ENCODE measurements at regions not wholly inside any gene's neighbourhood (a gene's known extent, or its start where the extent isn't known, plus 50 kb on each side); places are given as distances from the start of the nearest gene placed in this dataset.
"Not testable (repeated sequence)": the region's sequence is repeated elsewhere in the genome, so short reads cannot be mapped to it uniquely, and the experiment has no call there.

- no peak for DNase-seq (ENCODE audit: low spot score in 2 of 2)
- no peak for FAIRE-seq
These were observed 65.3 kb upstream of the APCDD1L start for GRCh38 chr20:58580474-58580835.

DNA sequence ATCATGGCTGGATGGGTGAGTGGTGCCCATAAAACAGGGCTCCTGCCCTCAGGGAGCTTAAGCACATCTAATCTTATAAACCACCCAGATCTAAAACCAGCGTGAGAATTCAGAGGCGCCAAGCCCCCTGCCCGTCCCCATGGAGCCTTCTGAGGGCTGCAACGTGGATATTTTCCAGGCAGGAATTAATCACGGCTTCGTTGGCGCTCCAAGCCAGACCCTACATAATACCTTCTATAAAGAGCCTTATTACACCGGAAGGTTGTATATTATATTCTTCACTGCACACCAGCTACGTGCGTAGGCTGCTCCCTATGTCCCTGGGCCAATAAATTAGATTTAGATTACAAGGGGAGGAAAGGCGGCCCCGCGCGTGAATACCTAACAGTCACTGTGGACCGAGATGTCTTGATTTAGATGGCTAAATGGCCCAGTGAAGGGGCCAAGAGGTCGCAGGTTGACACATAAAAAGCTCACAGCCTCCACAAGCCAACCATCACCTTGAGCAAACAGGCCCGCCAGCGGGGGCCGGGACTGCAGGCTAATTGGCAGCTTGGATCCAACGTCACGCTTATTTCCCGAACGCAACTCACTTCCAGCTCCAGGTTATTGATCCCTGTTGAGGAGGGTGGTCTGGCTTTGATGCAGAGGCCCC is 64.7 kb upstream of the APCDD1L start:
- DNase-seq (ENCODE audit: low spot score in 2 of 2) (no peak), FAIRE-seq (no peak)

- DNase-seq (ENCODE audit: low spot score in 2 of 2) = no peak
- FAIRE-seq = no peak
These were observed 64.0 kb upstream of the APCDD1L start for GRCh38 chr20:58579069-58579818.

GRCh38 chr20:58577871-58578598 is 62.8 kb upstream of the APCDD1L start:
- DNase-seq (ENCODE audit: low spot score in 2 of 2) = no peak
- no peak for FAIRE-seq

DNA sequence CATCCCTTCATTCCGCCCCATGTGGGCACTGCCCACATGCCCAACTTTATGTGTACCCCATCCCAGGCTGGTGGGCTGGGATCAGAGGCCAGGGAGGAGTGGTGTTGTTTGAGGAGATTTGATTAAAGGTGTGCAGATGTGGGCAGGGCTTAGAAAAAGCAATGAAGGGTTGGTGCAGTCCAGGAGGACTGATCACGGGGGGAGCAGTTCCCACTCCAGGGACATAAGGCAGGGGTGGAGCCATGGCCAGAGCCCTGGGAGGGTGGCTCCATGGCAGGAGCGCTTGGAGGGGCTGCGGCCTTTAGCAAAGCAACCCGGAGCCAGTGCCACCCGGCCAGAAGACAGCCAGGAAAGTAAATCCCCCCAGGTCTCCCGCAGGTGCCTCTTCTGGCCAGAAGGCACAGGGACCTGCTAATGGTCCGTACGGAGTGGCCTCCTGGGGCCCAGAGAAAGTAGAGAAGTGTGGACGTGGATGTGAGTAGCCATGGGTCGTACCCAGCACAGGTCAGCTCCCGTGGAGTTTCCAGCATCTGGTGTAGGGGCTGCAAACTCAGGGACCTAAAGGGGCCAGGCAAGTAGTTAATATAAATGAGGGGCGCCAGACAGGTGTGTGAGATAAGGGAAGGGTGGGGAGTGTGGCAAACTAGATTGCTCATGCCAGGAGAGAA is 62.1 kb upstream of the APCDD1L start:
- FAIRE-seq (no peak), DNase-seq (ENCODE audit: low spot score in 2 of 2) (no peak)

- DNase-seq (ENCODE audit: low spot score in 2 of 2) = no peak
- FAIRE-seq = no peak
These were observed 61.4 kb upstream of the APCDD1L start for GRCh38 chr20:58576603-58576970.

DNA sequence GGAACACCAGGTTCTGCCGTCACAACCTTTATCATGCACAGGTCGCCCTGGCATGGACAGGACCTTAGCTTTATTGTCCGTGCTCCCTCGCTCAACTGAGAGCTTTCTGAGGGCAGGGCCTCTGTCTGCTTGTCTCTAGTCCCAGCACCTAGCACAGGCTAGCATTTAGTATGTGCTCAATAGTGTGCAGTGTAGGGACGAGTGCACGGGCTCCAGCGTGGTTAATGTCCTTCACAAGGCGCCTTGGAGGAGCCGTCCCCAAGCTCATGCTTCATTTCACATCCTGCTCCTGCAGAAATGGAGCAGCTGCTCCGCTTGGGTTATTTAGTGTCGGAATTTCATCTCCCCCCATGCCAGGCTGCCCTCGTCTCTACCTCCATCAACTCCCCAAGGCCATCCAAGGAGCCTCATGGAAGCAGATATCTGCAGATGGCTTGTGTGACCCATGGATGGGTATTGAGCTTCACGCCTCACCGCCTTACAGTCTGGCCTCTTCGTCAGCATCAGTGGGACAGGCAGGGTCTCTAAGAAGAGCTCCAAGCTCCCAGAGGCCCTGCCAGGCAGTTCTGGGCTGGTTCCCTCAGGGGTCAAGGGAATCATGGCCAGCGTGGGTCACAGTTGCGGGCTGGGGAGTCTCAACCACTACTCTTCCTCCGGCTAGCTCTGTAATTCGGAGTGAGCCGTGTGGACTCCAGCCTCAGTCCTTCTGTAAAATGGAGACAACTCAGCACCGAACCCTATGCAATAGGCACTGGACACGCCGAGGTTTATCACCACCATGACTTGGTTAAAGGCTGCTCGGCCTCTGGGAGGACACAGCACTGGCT is 60.8 kb upstream of the APCDD1L start:
- FAIRE-seq = no peak
- DNase-seq (ENCODE audit: low spot score in 2 of 2) = no peak

GRCh38 chr20:58574469-58574868 is 59.3 kb upstream of the APCDD1L start:
- no peak for FAIRE-seq
- no peak for DNase-seq (ENCODE audit: low spot score in 2 of 2)

GRCh38 chr20:58573986-58574385 is 58.8 kb upstream of the APCDD1L start:
- DNase-seq (ENCODE audit: low spot score in 2 of 2) = no peak

DNA sequence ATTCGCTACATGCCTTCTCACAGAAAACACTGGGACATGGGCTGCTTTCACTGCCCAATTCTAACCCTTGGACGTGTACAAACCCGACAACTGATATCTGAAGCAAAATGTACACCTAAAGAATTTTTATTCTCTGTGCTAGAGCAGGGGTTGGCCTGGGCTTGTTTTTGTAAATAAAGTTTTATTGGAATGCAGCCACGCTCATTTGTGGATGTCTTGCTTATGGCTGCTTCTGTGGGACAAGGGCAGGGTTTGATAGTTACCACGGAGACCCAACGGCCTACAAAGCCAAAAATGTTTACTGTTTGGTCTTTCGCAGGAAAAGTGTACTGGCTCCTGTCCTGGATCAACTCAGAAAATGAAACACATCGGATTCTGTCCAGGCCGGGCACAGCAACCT is 58.1 kb upstream of the APCDD1L start:
- DNase-seq (ENCODE audit: low spot score in 2 of 2) = no peak
- FAIRE-seq = no peak

More at GRCh38 chr20:58573986-58574385, 58.8 kb upstream of the APCDD1L start:
- no peak for FAIRE-seq

DNA sequence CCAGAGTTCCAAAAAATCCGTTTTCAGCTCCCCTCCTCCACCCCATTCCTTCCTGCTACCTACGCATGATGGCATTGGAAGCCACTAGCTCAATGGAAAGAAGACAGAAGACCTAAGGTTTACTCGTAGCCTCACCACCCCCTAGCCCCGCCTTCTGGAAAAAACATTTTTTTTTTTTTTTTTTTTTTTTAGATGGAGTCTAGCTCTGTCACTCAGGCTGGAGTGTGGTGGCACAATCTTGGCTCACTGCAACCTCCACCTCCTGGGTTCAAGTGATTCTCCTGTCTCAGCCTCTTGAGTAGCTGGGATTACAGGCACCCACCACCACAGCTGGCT is 57.2 kb upstream of the APCDD1L start:
- not testable (repeated sequence) for DNase-seq (ENCODE audit: low spot score in 2 of 2); FAIRE-seq

GRCh38 chr20:58571693-58572427 is 56.7 kb upstream of the APCDD1L start:
- FAIRE-seq (no peak), DNase-seq (ENCODE audit: low spot score in 2 of 2) (no peak)

GRCh38 chr20:58571356-58571692 is 56.1 kb upstream of the APCDD1L start:
- FAIRE-seq (no peak), DNase-seq (ENCODE audit: low spot score in 2 of 2) (no peak)

DNA sequence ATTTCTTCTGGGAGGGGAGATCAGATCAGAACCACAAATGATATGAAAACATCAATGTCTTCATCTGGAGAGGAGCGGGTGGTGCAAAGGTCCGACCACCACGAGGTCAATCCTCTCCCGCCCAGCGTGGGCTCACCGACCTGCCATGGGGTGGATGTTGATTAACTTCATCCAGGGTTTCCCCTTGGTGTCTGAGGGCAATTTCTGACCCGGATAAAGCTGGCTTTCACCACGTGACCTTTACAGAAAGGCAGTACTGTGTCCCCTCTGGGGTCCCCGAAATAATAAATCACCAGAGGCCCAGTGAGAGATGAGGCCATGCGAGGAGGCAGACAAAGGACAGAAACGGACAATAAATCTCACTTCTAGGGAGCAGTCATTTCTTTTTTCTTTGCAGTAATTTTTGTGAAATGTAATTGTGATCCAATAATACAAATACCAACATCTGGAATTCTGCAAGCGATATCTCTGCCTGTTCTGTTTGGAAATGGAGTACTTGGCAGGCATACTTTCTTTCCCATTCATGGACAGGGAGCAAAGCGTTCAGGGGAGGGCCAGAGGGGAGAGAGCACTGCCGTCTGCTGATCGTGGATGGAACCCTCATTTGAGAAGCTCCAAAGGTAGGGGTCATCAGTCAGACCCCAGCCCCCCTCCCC is 55.1 kb upstream of the APCDD1L start:
- DNase-seq (ENCODE audit: low spot score in 2 of 2) (no peak), FAIRE-seq (no peak)

DNA sequence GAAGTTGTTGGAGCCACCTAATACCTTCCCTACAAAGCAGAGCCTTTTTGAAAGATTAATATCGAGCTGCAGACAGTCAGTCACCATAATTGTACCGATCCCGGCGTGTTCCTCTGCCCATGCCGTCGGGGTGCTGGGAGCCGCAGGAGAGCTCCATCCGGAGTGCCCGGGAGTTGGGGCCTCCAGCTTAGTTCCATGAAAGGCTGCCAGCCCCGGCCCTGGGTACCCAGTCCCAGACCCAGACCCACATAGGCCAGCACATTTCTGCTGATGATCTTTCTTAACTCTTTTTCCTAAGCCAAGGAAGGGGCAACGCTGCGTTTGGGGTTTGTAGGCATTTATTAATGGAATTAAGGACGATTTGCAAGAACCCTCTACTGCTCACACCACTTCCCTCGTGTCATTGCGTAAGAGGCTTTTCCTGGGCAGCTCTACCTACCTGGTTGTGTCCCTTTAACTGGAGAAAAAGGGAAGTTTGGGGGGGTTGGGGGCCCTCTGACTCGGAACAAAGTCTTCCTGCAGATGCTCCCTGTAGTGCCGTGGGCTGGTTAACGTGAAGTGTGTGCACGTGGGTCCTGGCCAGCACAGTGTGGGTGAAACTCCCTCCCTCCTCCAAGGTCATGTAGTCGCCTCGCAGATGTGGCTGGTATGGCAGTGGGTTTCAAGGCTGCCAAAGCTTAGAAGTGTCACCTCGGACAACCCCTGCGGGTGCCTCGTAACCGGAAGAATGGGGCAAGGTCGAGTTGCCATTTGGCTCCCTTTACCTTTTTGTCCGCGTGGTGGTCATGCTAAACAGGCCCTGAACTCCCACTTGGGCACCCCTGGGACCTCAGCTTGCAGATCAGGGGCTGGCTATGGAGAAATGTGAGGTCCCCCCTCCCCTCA is 54.3 kb upstream of the APCDD1L start:
- no peak for FAIRE-seq
- no peak for DNase-seq (ENCODE audit: low spot score in 2 of 2)

DNA sequence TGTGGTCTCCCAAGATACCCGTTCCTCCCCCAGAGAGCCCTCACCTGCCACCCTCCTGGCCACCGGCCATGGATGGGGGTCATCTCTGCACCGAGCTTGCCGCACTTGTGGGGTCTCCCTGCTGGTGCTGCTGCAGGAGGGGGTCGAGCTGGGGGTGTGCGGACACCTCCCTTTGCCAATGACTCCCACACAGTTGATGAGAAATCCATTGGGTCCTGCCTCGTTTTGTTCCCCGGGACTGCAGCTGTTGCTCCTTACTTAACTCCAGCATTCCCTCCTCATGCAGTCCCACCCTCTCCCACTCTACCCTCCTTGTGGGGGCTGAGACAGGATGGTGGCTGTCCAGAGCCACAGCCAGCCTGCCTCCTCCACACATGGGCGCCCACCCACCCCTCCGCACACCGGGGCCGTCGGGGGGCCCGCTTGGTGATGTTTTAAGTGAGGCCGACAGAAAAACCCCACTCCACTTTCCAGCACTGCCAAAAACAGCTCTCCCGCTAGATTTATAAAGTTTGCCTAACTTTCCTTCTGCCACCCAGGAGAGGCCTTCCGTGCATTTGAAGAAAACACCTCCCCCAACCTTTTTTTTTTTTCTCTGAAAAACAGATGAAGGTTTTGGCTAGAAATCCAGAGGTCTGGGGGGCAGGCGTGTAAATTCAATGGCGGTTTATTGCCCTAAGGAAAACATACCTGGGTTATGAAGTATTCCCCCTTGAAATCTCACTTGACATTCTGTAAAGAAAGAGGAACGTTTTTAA is 53.5 kb upstream of the APCDD1L start:
- no peak for FAIRE-seq

GRCh38 chr20:58568126-58568482 is 52.9 kb upstream of the APCDD1L start:
- DNase-seq (ENCODE audit: low spot score in 2 of 2) = no peak
- no peak for FAIRE-seq

More for the DNA sequence above, 53.5 kb upstream of the APCDD1L start:
- DNase-seq (ENCODE audit: low spot score in 2 of 2) = no peak

- FAIRE-seq (no peak), DNase-seq (ENCODE audit: low spot score in 2 of 2) (no peak)
These were observed 52.2 kb upstream of the APCDD1L start for GRCh38 chr20:58567437-58567836.

Measured in frontal cortex (tissue), 3 donors.